Activated naive CD4-positive, alpha-beta T cell treated with anti-CD3 and anti-CD28 coated beads, Interleukin-2, amount 50 U/mL, for 16 hours (primary cell): ENCODE measurements at regions not wholly inside any gene's neighbourhood (a gene's known extent, or its start where the extent isn't known, plus 50 kb on each side); places are given as distances from the start of the nearest gene placed in this dataset.

ENCODE experiments used
- DNase-seq: peaks from one replicate; pipeline ENCODE4 v3.0.0-alpha.2; 2020

GRCh38 chr4:61070269-61070668, 129.9 kb upstream of the ADGRL3 start:
- no peak for DNase-seq

GRCh38 chr4:61079427-61079826, 120.7 kb upstream of the ADGRL3 start:
- DNase-seq = no peak

GRCh38 chr4:61079976-61080375, 120.2 kb upstream of the ADGRL3 start:
- DNase-seq = no peak

- no peak for DNase-seq
Measured at GRCh38 chr4:61085534-61085933, 114.6 kb upstream of the ADGRL3 start.

GRCh38 chr4:61086357-61086756, 113.8 kb upstream of the ADGRL3 start:
- DNase-seq = no peak

GRCh38 chr4:61086979-61087378, 113.1 kb upstream of the ADGRL3 start:
- DNase-seq = no peak

- no peak for DNase-seq
Measured at GRCh38 chr4:61094854-61095598, 105.1 kb upstream of the ADGRL3 start.

- DNase-seq = no peak
Measured at GRCh38 chr4:61128682-61129081, 71.4 kb upstream of the ADGRL3 start.

- no peak for DNase-seq
Measured at GRCh38 chr4:61129971-61130370, 70.2 kb upstream of the ADGRL3 start.

GRCh38 chr4:61143461-61143860, 56.7 kb upstream of the ADGRL3 start:
- DNase-seq = no peak

- DNase-seq = no peak
Measured at GRCh38 chr4:61149278-61149677, 50.8 kb upstream of the ADGRL3 start.
